HG03097 (cell line): ENCODE measurements at regions not wholly inside any gene's neighbourhood (a gene's known extent, or its start where the extent isn't known, plus 50 kb on each side); places are given as distances from the start of the nearest gene placed in this dataset.

ENCODE experiments used
- ATAC-seq: cut with Tn5 transposase; IDR thresholded peaks from one replicate; pipeline ENCODE4 v1.9.1; 2021; ENCODE audit not compliant: unreplicated experiment, low FRiP score

DNA sequence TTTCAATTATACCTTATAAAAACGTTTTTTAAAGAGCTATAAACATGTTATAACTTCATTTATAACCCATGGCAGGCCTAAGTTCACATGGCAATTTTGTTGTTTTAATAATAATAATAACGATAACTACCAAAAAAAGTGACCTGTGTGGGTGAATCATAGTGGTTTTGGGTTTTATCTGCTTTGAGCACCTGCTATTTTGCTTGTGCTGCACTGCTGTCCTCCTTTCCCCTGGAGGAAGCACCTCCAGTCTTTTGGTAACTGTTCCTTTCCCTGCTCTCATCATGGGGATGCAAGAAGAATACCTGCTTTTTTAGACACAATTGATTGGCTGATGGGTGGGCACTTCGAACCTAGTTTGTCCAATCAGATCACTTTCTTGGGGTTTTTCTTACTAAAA lies 388.0 kb upstream of the TBL1XR1 start:
- ATAC-seq, result no peak

DNA sequence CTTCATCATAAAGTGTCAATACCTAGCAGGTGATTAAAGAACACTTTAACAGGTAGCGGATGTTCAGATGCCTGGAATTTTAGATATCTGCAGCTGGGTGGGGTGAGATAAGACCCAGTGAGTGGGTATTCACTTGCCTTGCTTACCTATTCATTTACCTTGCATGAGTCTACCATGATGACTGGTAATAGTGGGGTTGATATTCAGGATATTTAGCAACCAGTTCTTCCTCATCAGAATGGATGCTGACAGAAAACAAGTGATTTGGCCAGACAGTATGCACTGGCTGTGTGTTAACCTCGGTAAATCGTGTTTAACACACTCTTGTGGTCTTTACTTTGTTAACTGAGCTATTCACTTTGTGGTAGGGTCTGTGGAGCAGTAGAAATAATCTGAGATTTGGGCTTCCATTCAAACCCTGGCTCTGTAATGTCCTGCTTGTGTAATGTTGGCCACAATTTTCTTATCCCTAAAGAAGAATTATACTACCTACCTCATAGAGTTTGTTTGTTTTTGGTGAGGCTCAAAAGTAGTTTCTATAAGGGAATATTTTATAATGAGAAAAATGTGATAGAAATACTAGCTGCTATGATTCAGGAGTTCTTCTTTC lies 391.9 kb upstream of the TBL1XR1 start:
- no peak for ATAC-seq

DNA sequence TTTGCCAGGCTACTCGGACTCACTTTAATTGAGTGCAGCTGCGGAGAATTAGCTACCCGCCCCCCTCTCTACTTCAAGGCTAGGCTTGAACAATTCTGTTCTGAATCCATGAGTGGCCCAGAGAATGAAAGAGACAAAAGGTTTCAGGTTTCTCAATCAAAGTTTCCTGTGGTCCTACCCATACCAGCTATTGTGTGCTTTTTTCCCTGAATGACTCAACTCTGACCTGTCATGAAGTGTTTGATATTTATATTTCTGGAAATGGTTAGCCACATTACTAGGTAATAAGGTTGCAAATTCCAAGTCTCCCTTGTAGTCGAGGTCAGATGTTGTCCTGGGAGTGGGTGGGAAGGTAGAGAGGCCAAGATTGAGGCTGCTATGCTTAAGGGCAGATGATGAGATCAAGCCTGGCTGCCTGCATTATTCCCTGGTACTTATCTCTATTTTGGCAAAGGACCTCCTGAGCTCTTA lies 392.7 kb upstream of the TBL1XR1 start:
- ATAC-seq, result peak; percentile 56

DNA sequence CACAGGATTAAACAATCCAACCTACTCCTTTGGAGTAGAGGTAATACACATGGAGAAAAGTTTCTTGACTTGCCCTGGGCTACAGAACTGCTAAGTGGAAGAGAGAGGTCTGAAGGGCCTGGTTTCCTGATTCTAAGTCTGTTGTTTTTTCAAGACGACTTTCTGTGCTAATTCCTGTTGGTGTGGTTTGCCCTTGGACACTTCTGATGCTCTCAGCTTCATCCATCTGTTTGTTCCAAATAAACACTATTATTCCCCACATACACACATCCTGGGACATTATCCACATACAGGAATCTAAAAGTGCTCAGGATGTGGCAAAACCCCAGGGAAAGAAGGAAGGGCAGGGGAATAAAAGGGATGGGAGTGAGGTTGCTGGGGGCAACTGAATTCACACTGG lies 393.5 kb upstream of the TBL1XR1 start:
- ATAC-seq, result no peak

DNA sequence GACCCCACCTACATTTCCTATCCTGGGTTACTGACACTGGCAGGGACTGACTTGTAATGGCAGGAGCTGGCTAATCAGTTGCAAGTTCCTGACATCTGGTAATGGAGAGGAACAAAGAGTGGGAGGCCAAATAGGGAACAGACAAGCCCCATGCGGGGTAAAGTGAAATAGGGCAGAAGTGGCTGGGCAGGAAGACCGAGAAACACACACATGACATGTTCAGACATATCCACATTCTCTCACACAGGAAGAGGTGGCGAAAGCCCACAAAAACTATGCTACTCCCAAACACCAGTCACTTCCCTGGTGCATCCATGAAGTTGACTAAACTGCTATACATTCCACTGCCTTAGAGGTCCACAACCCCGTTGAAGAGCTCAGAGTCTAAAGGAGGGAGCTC lies 394.1 kb upstream of the TBL1XR1 start:
- peak; percentile 83 for ATAC-seq

DNA sequence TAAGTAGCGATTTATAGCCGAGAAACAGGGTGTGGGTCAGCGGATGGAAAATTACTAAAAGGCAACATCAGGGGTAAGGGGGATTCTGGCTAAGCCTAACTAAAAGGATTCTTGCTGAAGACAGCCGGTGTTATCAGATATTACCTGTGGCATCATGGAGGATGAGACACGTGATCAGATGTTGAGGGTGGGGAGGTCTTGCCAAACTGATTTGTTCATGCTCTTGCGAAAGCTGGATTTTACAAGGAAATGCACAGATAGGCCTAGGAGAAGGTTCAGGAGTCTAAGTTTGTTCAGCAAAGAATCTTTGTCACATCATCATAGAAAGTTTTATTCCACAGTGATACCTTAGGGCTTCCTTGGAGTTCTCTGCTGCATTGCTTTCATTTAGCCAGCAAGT lies 396.8 kb upstream of the TBL1XR1 start:
- ATAC-seq, result no peak

DNA sequence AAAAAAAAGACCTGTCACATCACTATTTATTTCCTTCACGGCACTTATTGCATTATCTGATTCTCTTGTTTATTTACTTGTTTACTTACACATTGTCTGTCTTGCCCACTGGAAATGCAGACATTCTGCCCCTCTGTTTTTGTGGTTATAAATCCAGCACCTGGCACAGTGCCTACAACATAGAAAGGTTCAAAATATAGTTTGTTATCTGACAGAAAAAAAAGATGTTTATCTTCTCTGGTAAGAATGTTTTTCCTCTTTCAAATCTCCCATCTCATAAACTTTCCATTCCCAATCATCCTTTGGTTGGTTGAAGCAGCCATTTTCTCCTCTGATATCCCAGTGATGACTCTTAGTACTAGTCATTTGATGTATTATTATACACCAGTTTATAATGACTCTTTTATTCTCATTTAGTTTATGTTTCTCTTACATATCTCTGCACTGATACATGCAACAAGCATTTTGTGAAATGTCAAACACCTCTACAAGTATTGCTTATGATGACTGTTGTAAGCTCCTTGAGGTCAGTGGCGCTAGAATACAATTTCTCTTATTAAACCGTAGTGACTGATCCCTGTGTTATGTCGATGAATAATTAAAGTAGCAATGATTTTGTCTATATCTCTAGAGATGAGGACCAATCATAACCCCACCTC lies 398.4 kb upstream of the TBL1XR1 start:
- no peak for ATAC-seq

DNA sequence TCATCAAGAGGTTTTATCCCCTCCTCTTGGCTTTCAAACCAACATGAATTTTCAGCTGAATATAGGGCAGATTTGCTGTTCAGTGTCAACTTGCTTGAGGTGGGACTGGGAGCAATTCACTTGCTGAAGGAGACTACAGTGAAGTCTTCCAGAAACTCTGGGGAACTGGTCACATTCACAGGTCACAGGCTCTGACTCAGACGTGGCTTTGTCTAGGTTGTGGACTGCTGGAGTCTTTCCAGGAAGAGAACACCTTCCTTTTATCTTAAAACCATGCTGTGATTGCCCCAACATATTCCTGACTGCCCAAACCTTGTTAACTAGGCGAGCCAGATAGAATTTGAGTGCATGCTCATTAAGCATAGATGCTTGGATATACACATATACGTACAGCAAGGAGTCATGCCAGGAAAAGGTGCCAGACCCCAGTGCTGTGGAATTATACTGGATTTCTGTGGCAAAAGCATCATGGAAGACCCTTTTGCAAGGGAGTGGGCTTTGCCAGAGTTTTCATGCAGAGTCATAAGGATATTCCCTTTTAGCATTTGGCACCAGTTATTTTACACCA lies 399.1 kb upstream of the TBL1XR1 start:
- no peak for ATAC-seq

DNA sequence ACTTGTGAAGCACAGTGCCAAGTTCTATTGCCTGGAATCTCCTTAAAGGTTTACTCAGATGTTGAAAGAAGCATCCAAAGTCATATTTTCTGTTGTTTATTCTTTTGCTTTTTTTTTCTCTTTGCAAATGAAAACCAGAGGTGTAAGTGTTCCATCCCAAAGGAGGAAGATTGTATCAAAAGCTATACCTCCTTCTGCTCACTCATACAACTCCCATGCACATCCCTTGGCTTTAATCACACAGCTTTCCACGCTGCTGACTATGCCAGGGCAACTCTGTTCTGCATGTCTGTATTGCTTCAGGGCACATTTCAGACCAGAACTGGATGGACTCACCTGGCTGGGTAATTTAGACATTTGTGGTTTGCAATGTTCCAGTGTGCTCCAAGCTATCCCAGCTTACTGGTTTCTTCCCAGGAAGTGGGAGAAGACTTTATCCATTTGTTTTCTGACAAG lies 399.6 kb upstream of the TBL1XR1 start:
- no peak for ATAC-seq

DNA sequence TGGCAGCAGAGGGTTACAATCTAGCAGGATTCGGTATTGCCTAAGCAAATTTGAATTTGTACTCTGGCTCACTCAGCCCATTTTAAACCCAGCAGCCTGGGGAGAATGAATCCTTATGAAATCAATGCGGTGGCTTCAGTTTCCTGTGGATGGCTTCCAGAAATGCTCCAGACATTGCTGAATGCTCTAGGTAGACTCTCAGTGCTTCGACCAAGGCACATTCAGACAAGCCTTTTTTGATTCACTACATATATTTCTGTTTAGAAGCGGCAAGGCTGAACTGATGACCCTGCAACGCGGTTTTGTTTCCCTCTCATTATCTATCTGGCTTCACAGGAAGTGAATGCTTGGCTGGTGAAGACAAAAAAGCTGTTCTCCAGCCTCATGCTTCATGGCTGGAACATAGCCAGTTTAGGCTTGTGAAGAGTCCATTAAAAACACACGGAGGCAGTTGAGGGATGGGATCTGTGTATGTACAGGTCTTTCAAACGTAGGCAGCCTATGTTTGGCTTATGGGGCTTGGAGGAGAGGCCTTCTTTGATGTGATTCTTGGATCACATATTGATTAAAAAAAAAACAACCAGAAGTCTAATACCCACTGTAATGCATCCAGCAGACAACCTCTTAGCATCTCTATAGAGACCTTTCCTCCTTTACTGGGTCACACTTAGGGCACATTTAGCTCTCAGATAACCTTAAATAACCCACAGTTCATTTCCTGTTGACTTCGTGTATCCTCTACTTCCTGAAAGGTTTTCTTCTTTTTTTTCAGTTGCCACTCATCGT lies 400.2 kb upstream of the TBL1XR1 start:
- peak; percentile 76 for ATAC-seq

DNA sequence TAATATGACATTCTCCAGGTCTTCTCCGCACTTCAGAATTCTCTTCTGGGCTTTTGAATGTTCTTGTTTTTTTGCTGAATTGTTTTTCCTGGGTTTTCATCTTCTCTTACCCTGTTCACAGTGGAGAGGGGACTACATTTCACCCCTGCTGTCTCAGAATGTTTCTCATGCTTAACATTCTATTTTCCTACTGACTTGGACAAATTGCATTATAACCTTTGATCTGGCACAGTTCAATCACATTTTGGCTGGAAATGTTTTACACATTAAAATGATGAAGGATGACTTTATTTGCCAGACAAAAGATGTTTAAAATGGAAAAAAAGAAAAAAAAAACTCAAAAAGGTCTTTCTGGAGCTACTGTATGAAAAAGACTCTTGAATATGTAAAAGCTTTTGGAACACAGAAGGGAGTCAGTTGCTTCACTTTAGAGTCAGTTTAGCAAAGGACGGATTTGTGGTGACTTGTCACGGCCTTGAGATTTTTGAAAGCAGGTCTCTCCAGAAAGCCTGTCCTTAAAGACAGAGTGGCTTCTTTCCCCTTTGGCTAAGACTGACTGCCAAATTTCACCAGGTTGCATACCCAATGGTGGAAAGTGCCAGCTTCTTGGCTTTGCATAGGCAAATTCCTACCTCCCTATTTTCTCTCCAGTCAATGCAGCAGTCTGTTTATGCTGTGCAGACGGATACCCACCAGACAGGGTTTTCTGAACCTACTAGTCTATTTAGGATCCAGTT lies 401.0 kb upstream of the TBL1XR1 start:
- no peak for ATAC-seq

DNA sequence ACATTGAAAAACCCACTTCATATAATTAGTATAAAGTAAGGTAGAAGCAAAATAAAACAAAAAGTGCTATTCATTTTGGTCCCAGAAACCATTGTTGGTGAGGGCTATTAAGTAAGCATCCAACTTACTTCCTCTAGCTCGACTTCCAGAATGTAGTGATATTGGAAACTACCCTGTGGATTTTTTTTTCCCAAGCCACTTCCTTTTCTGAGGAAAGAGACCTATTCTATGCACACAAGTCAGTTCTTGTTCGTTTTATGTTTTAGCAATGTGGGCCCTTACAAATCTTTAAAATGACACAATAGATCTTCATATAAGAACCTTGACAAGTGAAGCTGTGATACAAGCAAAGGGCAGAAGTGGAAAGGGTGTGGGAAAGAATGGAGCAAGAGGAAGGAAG lies 402.0 kb upstream of the TBL1XR1 start:
- ATAC-seq, result no peak

DNA sequence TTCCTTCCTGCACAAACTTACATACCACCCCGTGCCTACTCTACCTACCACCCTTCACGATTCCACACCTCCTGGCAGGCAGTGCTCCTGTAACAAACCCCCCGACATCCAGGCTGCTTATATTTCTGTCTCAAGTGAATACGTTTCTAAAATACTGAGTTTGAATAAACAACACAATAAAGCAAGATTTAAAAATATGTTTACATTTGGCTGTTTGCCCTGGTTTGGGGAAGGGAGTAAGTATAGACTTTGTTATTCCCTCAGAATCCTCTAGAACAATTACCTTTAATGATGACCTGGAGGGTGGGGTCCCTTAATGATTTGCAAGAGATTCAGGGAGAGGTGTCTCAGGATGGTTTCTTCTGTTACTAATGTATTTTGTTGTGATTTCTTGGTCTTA lies 402.6 kb upstream of the TBL1XR1 start:
- ATAC-seq, result no peak

DNA sequence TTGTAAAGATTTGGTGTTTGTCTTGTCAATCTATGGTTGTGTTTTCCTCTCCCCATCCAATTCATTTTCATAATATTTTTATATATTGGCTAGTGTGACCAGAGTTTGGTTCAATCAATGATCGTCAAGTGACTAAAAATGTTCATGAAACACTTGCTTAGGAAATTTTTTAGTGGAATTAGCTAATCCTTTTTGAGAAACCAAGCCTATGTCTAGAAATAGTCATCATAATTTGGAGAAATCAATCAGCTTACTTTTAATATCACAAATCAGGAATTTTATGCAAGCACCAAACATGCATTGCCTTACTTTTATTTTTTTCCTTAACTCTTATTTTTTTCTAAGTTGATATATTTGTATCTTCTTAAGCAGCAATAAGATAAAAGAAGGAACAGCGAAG lies 403.1 kb upstream of the TBL1XR1 start:
- ATAC-seq, result no peak

DNA sequence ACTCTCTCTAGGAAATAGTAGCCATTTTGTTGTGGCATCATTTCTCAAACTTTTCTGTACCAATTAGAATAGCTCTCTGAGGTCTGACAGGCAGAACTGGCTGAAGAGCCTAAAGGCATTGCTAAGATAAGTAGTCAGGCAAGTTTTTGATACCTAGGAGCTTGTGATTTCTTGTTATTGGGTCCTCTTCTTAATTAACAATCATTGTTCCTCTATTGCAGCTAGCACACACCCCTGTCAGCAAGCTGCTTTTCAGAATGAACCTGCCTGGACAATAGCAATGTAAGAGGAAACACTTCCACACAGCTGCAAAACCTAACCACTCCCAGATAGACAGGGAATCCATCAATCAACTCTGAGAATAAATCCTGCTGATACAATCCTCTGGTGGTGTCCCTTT lies 403.9 kb upstream of the TBL1XR1 start:
- ATAC-seq, result no peak

DNA sequence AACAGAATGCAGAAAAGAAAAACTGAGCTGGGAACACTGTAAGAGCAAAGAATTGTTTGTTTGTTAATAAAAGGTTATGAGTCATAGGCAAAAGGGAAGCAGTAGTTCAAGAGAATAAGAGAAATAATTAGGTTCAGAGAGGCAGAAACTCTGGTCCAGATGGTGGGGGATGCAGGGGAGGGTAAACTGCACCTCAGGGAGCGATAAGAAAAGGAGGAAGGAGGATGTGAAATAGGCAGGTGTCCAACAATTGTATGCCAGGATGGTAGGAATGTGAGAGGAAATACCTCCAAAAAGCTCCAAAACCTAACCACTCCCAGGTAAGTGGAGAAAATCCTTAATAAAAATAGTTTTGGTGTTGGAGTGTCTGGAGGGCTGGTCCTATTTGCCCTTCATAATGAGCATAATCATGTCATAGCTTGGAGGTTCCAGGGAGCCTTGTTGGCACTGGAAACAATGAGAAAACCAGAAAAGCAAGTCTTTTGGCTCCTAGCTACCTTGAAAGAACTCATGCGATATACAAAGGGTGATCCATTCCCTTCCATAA lies 405.4 kb upstream of the TBL1XR1 start:
- ATAC-seq, result no peak

DNA sequence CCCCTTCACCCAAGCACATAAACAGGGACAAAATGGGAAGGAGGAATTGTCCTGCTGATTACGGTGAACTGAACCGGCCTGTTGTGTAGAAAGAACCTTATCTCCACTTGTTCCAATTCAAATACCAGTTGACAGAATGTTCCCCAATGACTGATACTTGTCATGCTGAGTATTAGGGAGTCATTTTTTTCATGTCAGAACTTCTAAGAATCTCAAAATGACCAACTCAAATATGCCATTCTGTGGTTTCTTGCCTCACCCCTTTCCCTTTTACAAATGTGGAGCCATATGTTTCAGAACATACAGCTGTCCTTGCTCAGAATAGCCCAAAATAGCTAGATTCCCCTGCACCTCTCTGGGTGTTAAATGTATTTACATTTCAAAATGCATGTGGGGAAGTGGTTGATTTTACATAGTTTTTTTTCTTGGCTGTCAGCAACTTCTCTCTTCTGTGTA lies 405.9 kb upstream of the TBL1XR1 start:
- no peak for ATAC-seq

DNA sequence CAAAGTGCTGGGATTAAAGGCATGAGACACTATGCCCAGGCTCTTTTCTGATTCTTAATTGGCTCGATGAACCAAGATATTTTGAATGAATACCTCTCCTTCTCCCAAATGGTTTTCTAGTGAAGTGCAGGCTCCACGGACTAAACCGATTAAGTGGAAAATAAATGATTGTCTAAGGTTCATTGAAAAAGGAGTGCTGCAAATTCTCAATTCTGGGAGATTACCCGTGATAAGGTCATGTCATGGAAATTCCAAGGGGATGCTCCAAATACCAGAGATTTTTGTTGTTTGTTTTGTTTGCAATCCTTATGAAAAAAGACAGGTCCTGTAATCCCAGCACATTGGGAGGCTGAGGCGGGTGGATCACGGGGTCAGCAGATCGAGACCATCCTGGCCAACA lies 406.9 kb upstream of the TBL1XR1 start:
- ATAC-seq, result no peak

DNA sequence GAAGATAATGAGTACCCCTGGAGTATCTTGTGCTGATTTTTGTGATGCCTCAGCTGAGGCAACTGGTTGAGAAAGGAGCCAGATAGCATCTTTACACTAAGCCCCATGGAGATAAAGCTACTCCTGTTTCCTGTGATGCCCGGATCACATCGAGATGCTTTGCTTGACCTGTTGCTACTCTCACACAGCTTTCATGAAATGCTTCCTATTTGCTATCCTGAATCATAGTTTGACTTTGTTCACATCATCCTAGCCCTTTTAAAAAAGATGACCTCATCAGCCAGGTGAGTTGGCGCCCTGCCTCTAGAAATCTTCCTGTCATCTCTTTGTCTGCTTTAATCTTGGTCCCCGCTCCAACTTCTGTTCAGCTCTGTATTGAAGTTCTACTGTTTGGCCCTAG lies 409.6 kb upstream of the TBL1XR1 start:
- ATAC-seq, result no peak

DNA sequence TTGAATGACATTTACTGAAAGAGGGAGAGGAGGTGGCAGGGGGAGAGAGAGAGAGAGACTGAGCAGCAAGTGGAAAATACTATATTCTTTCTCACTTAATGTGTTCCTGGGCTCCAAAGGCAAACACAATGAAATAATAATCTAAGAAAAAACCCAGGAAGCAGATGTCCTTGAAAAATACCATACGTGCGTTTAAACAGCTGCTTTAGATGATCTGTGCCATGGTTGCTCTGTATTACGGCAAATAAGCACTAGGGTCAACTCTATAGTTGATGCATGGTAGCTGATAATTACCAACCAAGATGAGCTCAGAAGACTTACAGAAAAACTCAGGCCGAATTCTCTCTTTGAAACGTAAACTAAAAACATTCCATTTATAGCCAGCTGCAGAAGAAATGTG lies 410.3 kb upstream of the TBL1XR1 start:
- no peak for ATAC-seq
